HG02870 (cell line): ENCODE measurements at regions not wholly inside any gene's neighbourhood (a gene's known extent, or its start where the extent isn't known, plus 50 kb on each side); places are given as distances from the start of the nearest gene placed in this dataset.
A peak's percentile ranks its signal among the peaks of the same experiment; 100 is the strongest.
"Not testable (repeated sequence)": the region's sequence is repeated elsewhere in the genome, so short reads cannot be mapped to it uniquely, and the experiment has no call there.

ENCODE experiments used
- ATAC-seq: cut with Tn5 transposase; IDR thresholded peaks from one replicate; pipeline ENCODE4 v1.9.1; 2021; ENCODE audit warnings: mild to moderate bottlenecking, moderate library complexity; ENCODE audit not compliant: unreplicated experiment

DNA sequence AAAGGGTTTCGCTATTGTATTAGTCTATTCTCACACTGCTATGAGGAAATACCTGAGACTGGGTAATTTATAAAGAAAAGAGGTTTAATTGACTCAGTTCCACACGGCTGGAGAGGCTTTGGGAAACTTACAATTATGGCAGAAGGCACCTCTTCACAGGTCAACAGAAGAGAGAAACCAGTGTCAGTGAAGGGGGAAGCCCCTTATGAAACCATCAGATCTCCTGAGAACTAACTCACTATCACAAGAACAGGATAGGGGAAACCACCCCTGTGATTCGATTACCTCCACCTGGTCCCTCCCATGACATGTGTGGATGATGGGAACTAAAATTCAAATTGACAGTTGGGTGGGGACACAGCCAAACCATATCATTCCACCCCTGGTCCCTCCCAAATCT, 589.5 kb downstream of the CENPC start:
- ATAC-seq: no peak

DNA sequence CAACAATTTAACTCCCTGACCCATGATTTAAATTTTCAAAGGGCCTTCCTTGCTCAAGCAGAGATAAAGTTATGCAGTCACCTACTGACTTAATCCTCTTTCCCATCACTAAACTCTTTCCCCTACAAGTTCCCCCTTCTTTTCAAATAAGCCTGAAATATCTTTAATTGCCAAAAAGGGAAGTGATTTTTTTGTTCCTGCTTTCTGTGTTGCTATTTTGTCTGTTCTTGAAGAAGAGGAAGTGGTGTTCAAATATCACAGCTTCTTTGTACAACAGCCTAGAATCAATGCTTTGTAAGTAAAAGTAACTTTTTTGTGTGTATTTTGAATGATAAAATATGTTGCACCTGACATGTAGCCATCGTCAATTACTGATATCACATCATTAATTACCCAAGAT, 595.9 kb downstream of the CENPC start:
- ATAC-seq: no peak

DNA sequence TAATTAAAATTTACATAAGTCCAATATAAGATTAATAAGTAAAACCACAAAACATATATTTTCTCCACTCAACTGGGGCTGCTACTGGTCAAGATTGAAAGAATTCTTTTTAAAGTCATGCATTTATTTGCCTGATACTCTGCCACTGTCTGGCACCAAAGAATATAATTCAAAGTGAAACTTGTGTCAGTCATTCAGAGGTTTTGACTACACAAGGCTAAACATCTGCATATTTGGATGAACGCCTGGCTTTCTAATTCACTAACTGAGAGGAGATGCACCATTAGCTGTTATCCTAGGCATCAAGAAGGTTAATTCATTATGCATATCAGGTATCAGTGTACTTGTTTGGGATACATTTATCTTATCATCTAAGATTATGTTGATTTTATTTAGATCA, 598.5 kb downstream of the CENPC start:
- ATAC-seq: no peak

- no peak for ATAC-seq
Observed at GRCh38 chr4:66943112-66943511, 602.2 kb downstream of the CENPC start.

DNA sequence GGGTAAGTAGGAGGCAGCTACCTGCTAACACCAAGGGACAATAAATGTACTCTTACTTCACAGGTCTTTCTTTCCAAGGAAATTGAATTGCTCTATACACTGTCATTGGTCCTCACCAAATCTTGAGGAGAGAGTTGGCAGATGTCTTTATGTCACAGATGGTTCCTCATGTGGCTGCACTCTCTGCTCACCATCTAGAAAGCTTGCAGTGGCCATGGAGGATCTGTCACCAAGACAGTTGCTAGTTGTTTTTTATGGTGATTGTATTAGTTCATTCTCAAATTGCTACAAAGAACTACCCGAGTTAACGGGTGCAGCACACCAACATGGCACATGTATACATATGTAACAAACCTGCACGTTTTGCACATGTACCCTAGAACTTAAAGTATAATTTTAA, 613.3 kb downstream of the CENPC start:
- ATAC-seq: not testable (repeated sequence)

GRCh38 chr4:66930206-66930605, 615.1 kb downstream of the CENPC start:
- ATAC-seq: no peak

DNA sequence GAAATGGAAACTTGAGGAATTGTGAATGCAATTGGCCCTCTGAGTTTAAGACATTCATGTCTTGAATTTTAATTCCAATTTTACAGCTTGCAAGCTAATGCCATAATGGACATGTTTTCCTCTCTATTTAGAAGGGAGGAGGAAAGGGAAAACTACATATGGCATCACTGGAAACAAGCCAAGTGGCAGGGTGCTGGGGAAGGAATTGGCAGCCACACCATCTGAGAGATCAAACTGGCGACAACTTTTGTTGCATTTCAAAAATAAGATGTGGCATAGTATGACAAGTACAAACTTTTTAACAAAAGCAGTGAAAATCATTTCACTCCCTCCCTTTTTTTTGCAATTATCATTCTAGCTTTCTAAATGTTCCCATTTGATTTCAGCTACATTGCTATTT, 615.6 kb downstream of the CENPC start:
- no peak for ATAC-seq

DNA sequence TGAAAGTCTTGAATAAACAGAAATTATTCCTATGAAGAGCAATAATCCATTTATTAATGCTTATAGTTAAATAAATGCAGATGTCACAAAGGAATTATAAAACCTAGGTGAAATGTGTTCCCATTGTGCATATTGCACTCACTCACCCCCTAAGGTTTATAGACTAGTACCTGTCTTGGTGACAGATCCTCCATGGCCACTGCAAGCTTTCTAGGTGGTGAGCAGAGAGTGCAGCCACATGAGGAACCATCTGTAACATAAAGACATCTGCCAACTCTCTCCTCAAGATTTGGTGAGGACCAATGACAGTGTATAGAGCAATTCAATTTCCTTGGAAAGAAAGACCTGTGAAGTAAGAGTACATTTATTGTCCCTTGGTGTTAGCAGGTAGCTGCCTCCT, 616.4 kb downstream of the CENPC start:
- not testable (repeated sequence) for ATAC-seq

DNA sequence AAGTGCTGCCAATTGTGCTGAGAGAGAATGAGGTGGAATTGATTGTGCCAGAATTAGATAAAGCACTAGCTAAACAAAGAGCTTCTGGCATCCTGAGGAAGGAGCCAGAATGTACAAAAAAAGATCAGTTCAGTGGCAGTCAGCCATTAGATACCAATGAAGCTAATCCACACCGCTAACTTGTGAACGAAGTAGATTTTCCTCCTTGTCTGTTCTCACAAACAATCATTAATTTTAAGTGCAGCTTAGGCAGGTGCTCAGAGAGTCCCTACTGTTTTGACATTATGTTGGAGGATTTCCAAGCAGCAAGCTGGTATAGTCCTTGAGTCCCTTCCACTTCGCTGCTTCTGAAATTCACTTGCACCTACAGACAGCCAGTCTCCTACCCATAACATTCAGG, 617.4 kb downstream of the CENPC start:
- ATAC-seq: no peak

DNA sequence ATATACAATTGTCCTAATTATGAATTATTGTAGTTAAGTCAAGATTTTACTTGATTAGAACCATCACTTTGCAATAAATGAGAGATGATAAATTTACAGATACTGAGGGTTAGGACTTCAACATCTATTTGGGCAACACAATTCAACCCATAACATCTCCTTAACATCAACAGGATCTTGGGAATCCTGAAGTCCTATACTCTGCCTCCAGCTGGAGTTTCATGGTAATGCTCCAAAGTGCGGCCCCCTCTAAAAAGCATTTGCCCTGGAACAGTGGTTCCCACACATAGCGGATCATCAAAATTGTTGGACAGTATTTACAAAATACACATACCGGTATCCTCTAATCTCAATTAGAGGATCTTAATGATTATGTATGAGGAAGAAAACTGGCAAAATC, 618.6 kb downstream of the CENPC start:
- no peak for ATAC-seq

DNA sequence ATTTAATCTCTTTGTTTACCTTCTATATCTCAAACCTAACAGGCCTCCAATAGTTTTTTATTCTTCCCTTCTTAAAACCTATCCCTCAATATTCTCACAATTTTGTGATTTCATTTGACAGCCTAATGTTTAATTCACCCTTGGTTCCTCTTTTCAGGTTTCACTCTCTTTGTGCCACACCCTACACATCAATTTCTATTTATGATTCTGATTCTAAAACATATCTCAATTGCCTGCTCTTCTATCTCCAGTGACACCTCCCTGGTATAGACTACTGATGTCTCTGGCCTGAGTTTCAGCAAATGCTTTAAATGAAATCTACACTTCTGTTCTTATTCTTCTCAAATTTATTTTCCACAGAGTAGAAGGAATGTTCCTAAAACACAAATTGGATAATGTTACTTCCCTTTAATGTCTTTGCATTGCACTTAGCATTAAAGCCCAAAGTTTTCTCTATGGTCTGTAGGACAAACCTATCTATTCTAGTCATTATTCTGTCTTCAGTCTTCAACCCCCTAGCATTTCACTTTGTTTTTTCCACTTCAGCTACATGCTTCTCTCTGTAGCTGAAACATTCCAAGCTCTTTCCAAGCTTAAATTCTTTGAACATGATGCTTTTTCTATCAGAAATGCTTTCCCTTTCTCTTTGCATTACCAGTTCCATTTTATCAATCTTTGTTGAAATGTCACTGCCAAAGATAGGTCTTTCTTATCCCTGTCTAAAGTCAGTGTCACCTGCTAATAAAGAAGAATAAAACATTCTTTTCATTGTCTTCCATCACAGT, 622.0 kb downstream of the CENPC start:
- ATAC-seq: no peak

DNA sequence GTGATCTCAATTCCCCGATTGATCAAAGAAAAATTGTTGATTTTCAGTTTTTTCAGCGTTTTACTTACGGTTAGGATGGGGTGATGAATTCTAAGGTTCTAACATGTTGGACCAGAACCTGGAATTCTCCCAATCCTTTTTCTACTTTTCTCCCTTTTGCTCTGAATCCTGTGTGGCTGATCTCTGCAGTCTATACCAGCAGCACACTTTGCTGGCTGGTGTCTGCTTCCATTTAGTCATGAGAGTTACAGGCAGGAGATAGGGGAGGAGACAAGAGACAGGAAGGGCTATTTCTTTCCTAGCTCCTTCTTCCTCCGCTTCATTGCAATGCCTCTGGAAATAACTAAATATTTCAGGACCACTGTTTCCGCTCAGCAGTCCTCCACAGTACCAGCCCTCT, 623.9 kb downstream of the CENPC start:
- no peak for ATAC-seq

- no peak for ATAC-seq
Observed at GRCh38 chr4:66920514-66920913, 624.8 kb downstream of the CENPC start.

DNA sequence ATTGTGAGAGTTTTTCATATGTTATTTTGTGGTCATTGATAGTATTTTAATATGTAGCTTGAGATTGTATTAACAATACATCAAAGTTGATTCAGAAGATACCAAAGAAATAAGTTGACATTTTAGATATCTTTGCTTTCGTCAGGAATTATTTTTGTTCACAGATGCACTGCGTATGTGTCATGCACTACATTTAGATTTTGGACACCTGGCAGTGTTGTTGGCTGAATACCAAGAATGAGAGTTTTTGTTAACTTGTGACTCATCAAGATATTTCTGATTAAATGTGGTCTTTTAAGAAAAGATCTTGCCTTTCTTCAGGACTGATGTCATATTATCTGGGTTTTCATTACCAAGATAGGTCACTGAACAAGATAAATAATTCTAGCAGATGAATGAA, 633.4 kb downstream of the CENPC start:
- ATAC-seq: no peak

DNA sequence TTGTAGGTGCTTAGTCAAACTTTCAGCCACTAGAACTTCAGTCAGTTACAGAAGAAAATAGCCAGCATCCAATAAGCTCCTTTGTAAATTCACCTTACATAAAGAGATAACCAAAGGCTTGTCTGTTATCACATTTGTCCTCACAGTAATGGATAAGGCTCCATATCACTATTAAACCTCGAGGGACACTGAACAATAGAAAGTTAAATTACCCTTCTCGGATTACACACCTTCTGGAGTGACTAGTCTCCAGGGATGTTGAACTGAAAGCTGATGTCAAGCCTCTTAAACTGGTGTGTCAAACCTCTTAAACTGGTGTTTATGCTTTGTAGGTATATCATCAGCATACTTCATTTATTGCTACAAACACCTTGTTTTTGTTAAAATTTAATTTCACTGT, 639.0 kb downstream of the CENPC start:
- ATAC-seq: no peak

GRCh38 chr4:66899422-66900065, 645.8 kb downstream of the CENPC start:
- ATAC-seq: no peak

GRCh38 chr4:66893807-66894206, 651.5 kb downstream of the CENPC start:
- no peak for ATAC-seq

- no peak for ATAC-seq
Observed at GRCh38 chr4:66887061-66887460, 658.2 kb downstream of the CENPC start.

DNA sequence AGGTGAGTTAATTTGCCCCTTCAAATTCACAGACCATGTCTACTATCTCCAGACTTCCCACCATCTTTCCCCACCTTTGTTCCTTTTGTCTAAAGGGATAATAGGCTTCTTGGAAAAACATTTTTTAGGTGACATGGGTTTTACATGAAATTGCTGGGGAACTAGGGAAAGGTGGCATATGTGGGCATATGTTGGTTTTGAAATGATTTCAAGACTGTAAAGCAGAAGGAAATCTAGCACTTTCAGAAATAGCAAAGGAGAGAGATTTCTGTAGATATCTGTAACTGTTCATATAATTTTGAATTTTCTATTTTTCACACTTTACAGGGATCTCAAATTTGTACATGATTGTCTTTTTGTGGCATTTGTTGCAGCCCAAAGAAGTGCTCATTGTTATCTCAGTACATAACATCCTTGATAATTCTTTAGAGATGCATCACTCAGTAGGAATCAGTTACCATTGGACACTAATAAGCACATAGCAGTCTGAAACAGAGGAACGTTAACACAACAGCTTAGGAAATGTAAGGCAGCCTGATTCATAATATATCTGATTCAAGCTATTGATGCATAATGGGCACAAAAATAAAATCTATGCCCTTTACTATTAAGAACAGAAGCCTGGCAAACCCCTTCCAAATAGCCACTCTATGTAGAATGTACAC, 659.7 kb downstream of the CENPC start:
- no peak for ATAC-seq

DNA sequence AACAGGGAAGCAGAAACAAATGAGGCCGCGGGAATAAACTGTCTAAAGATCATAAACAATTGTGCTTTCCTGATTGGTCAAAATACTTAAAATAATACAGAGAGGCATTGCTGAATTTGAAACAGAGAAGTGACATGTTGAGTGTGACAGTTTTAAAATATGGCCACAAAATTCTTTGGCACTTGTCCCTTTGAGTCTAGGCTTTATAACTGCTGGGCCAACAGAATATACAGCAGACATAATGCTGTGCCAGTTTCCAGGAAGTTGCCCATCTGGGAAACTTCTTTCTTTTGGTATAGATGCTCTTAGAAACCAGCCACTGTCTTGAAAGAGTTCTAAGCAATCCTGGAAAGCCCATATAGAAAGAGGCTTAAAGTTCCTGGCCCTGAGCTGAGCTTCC, 668.4 kb downstream of the CENPC start:
- no peak for ATAC-seq

- no peak for ATAC-seq
Observed at GRCh38 chr4:66872661-66873060, 672.6 kb downstream of the CENPC start.

- peak; percentile 75 for ATAC-seq
Observed at GRCh38 chr4:66863481-66863880, 681.8 kb downstream of the CENPC start.
